Karpas-422 (cell line): ENCODE measurements at regions not wholly inside any gene's neighbourhood (a gene's known extent, or its start where the extent isn't known, plus 50 kb on each side); places are given as distances from the start of the nearest gene placed in this dataset.

Source experiments
- DNase-seq: peaks from one replicate; pipeline ENCODE4 v3.0.0-alpha.2; 2015
- H2AFZ ChIP-seq: fragments of 200-600 bp; sonication (generic); 2 replicates; pipeline ENCODE4 v1.6.1; 2014; ENCODE audit warnings: antibody characterized with exemption, low read length, mixed read lengths
- H3K27ac ChIP-seq: fragments of 200-600 bp; sonication (generic); 2 replicates; pipeline ENCODE4 v1.5.1; 2014; ENCODE audit warnings: mild to moderate bottlenecking, low read length, moderate library complexity
- H3K27me3 ChIP-seq: fragments of 200-600 bp; sonication (generic); 2 replicates; pipeline ENCODE4 v1.6.1; 2014; ENCODE audit warnings: low read length, mixed read lengths
- H3K36me3 ChIP-seq: fragments of 200-600 bp; sonication (generic); 2 replicates; pipeline ENCODE4 v1.6.1; 2014; ENCODE audit warnings: low read length, mixed read lengths; ENCODE audit not compliant: insufficient read depth
- H3K4me1 ChIP-seq: fragments of 200-600 bp; sonication (generic); 2 replicates; pipeline ENCODE4 v1.6.1; 2014; ENCODE audit warnings: mild to moderate bottlenecking, low read length, mixed read lengths
- H3K4me2 ChIP-seq: fragments of 200-600 bp; sonication (generic); 2 replicates; pipeline ENCODE4 v1.6.1; 2014; ENCODE audit warnings: low read length, low read depth, mild to moderate bottlenecking; ENCODE audit not compliant: poor library complexity, severe bottlenecking
- H3K4me3 ChIP-seq: fragments of 200-600 bp; sonication (generic); 2 replicates; pipeline ENCODE4 v1.5.1; 2014; ENCODE audit warnings: mild to moderate bottlenecking, antibody characterized with exemption, low read length, mixed read lengths
- H3K79me2 ChIP-seq: fragments of 200-600 bp; sonication (generic); 2 replicates; pipeline ENCODE4 v1.6.1; 2014; ENCODE audit warnings: mild to moderate bottlenecking, low read length, mixed read lengths
- H3K9ac ChIP-seq: fragments of 200-600 bp; sonication (generic); 2 replicates; pipeline ENCODE4 v1.6.0; 2014; ENCODE audit warnings: low read length
- H3K9me2 ChIP-seq: fragments of 200-600 bp; sonication (generic), shearing (Covaris generic); replicated peaks from 2 replicates; pipeline ENCODE4 v1.6.0; 2014; ENCODE audit warnings: mild to moderate bottlenecking, low read length, moderate library complexity; ENCODE audit not compliant: insufficient read depth
- H3K9me3 ChIP-seq: fragments of 300-700, 200-600 bp; sonication (generic); 2 replicates; pipeline ENCODE4 v1.6.1; 2014; ENCODE audit warnings: low read length, mixed read lengths
- H4K20me1 ChIP-seq: fragments of 200-600 bp; sonication (generic); 2 replicates; pipeline ENCODE4 v1.6.1; 2014; ENCODE audit warnings: mild to moderate bottlenecking, antibody characterized with exemption, low read length, low read depth; ENCODE audit not compliant: insufficient read depth

DNA sequence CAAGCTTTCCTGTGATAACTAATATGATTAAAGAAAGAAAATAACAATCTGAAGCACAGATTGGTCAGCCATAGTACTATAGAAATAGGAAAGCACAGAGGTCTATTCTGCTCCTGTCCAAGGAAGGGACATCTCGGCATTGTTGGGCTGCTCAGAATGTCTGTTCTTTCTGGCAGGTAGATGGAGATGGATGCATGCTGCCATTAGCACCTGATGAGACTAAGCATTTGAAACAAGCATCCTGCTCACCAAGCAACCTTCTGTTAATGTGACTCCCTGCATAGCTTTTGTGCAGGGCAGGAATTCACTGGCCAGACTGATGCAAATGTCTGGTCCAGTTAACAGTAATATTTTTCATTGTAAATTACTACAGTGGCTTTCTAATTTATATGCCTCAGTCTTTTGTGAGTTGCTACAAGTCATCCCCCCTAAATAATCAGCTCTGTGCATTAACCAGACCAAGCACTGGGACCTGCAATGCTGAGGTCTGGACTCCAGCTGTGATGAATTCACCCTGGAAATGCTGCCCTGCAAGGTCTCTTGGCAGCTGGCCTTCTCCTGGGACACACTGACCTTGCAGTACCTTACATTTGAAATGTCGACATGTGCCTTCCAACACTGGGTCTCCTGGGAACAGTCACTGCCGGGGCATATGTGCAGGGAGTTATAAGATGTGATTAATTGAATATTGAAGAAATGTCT lies 1123.7 kb downstream of the IGSF11 start:
- Histone ChIP-seq H3K9ac (no peak overlapping the region), H3K4me1 (no peaks in the 10 kb centered on the region), H2AFZ (no peak overlapping the region), H3K9me3 (no peaks in the 10 kb centered on the region), H3K4me2 (no peak overlapping the region), H4K20me1 (no peaks in the 10 kb centered on the region), H3K4me3 (no peak overlapping the region), H3K79me2 (no peaks in the 10 kb centered on the region), H3K27me3 (no peaks in the 10 kb centered on the region), H3K36me3 (no peaks in the 10 kb centered on the region), H3K27ac (no peak overlapping the region), H3K9me2 (no peaks in the 10 kb centered on the region)
- no peak for DNase-seq

- DNase-seq = no peak
- Histone ChIP-seq H3K4me3 (no peak overlapping the region), H3K9ac (no peak overlapping the region), H4K20me1 (no peaks in the 10 kb centered on the region), H3K9me3 (no peaks in the 10 kb centered on the region), H3K4me2 (no peak overlapping the region), H3K27me3 (no peaks in the 10 kb centered on the region), H3K4me1 (no peaks in the 10 kb centered on the region), H3K36me3 (no peaks in the 10 kb centered on the region), H3K79me2 (no peaks in the 10 kb centered on the region), H2AFZ (no peak overlapping the region), H3K27ac (no peak overlapping the region), H3K9me2 (no peaks in the 10 kb centered on the region)
Observed at GRCh38 chr3:117912352-117912751, 1122.3 kb downstream of the IGSF11 start.

GRCh38 chr3:117914540-117915100 lies 1120.0 kb downstream of the IGSF11 start:
- Histone ChIP-seq H3K4me1 (no peaks in the 10 kb centered on the region), H4K20me1 (no peaks in the 10 kb centered on the region), H3K4me2 (no peak overlapping the region), H3K4me3 (no peak overlapping the region), H3K79me2 (no peaks in the 10 kb centered on the region), H3K27me3 (no peaks in the 10 kb centered on the region), H3K36me3 (no peaks in the 10 kb centered on the region), H3K9ac (no peak overlapping the region), H3K9me3 (no peaks in the 10 kb centered on the region), H3K27ac (no peak overlapping the region), H2AFZ (no peak overlapping the region), H3K9me2 (no peaks in the 10 kb centered on the region)
- DNase-seq = no peak

- Histone ChIP-seq H3K36me3 (no peaks in the 10 kb centered on the region), H2AFZ (no peak overlapping the region), H3K27me3 (no peaks in the 10 kb centered on the region), H3K79me2 (no peaks in the 10 kb centered on the region), H3K27ac (no peak overlapping the region), H3K4me2 (no peak overlapping the region), H3K9me2 (no peaks in the 10 kb centered on the region), H3K9ac (no peak overlapping the region), H4K20me1 (no peaks in the 10 kb centered on the region), H3K9me3 (no peaks in the 10 kb centered on the region), H3K4me1 (no peaks in the 10 kb centered on the region), H3K4me3 (no peak overlapping the region)
- DNase-seq = no peak
Observed at GRCh38 chr3:117916839-117917238, 1117.8 kb downstream of the IGSF11 start.

GRCh38 chr3:117919621-117920020 lies 1115.0 kb downstream of the IGSF11 start:
- Histone ChIP-seq H3K4me1 (no peaks in the 10 kb centered on the region), H3K4me2 (no peak overlapping the region), H3K9me2 (no peaks in the 10 kb centered on the region), H3K4me3 (no peak overlapping the region), H3K27ac (no peak overlapping the region), H3K9ac (no peak overlapping the region), H2AFZ (no peak overlapping the region), H3K27me3 (no peaks in the 10 kb centered on the region), H3K36me3 (no peaks in the 10 kb centered on the region), H3K9me3 (no peaks in the 10 kb centered on the region), H3K79me2 (no peaks in the 10 kb centered on the region), H4K20me1 (no peaks in the 10 kb centered on the region)
- no peak for DNase-seq

GRCh38 chr3:117920253-117920898 lies 1114.3 kb downstream of the IGSF11 start:
- H2AFZ ChIP-seq = no peak overlapping the region
- no peaks in the 10 kb centered on the region for H3K27me3 ChIP-seq
- H3K9ac ChIP-seq = no peak overlapping the region
- no peak overlapping the region for H3K4me3 ChIP-seq
- H3K9me2 ChIP-seq = no peaks in the 10 kb centered on the region
- H3K79me2 ChIP-seq = no peaks in the 10 kb centered on the region
- no peaks in the 10 kb centered on the region for H3K9me3 ChIP-seq
- H3K4me2 ChIP-seq = no peak overlapping the region
- H4K20me1 ChIP-seq = no peaks in the 10 kb centered on the region
- H3K36me3 ChIP-seq = no peaks in the 10 kb centered on the region
- no peak for DNase-seq
- H3K4me1 ChIP-seq = no peaks in the 10 kb centered on the region
- H3K27ac ChIP-seq = no peak overlapping the region

DNA sequence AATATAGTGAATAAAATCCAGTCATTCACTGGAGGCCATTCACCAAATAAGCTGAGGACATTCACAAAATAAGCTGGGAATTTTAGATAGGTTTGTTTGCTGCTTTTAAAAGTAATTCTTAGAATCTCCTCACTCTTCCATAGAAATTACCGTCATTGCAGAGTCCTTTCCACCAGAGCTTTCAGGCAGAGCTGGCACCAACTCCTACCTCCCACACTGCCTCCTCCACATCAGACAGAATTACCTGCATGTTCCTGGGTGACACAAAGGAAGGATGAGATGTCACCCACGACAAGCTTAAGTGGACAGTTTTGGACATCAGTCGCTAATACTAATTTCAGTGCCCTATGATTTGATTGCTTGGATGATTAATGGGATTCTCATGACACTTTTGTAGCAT lies 1113.2 kb downstream of the IGSF11 start:
- H4K20me1 ChIP-seq = no peaks in the 10 kb centered on the region
- no peak overlapping the region for H3K4me2 ChIP-seq
- DNase-seq = no peak
- H3K9ac ChIP-seq = no peak overlapping the region
- H3K27ac ChIP-seq = no peak overlapping the region
- no peaks in the 10 kb centered on the region for H3K27me3 ChIP-seq
- no peaks in the 10 kb centered on the region for H3K4me1 ChIP-seq
- no peaks in the 10 kb centered on the region for H3K36me3 ChIP-seq
- no peaks in the 10 kb centered on the region for H3K79me2 ChIP-seq
- H3K4me3 ChIP-seq = no peak overlapping the region
- H3K9me2 ChIP-seq = no peaks in the 10 kb centered on the region
- H2AFZ ChIP-seq = no peak overlapping the region
- no peaks in the 10 kb centered on the region for H3K9me3 ChIP-seq

GRCh38 chr3:117922039-117922438 lies 1112.6 kb downstream of the IGSF11 start:
- Histone ChIP-seq H2AFZ (no peak overlapping the region), H4K20me1 (no peaks in the 10 kb centered on the region), H3K9ac (no peak overlapping the region), H3K79me2 (no peaks in the 10 kb centered on the region), H3K4me3 (no peak overlapping the region), H3K4me1 (no peaks in the 10 kb centered on the region), H3K9me2 (no peaks in the 10 kb centered on the region), H3K27ac (no peak overlapping the region), H3K27me3 (no peaks in the 10 kb centered on the region), H3K9me3 (no peaks in the 10 kb centered on the region), H3K4me2 (no peak overlapping the region), H3K36me3 (no peaks in the 10 kb centered on the region)
- no peak for DNase-seq
